ENCODE measurements at regions not wholly inside any gene's neighbourhood (a gene's known extent, or its start where the extent isn't known, plus 50 kb on each side); places are given as distances from the start of the nearest gene placed in this dataset.

GRCh38 chr13:53537586-53537985, 509.0 kb downstream of the OLFM4 start:
- Histone ChIP-seq H3K27ac (ENCODE audit: insufficient read depth, low read depth, low read length) (no peak overlapping the region), H3K9me1 (replicated peaks; ENCODE audit: control insufficient read depth, extremely low read depth, insufficient read depth, low read length) (no peaks in the 10 kb centered on the region), H3K9me3 (replicated peaks; ENCODE audit: control insufficient read depth, insufficient read depth, low read length) (peaks cover 5% of the 10 kb centered on the region), H4K20me1 (replicated peaks; ENCODE audit: control insufficient read depth, extremely low read depth, insufficient read depth, low read length) (no peaks in the 10 kb centered on the region), H3K4me3 (replicated peaks in 1 of 3; ENCODE audit: insufficient read depth in 1 of 3, low read depth in 1 of 3, low read length in 3 of 3) (no peak overlapping the region), H3K27me3 (ENCODE audit: control insufficient read depth in 2 of 2, insufficient read depth in 2 of 2, low read length in 2 of 2) (no peaks in the 10 kb centered on the region), H3K79me2 (ENCODE audit: control insufficient read depth, insufficient read depth, low read length) (no peaks in the 10 kb centered on the region), H3K4me1 (ENCODE audit: control insufficient read depth, extremely low read depth, insufficient read depth, low read length) (no peaks in the 10 kb centered on the region), H3K9ac (replicated peaks; ENCODE audit: extremely low read depth, insufficient read depth, low read length) (no peak overlapping the region), H3K36me3 (ENCODE audit: control insufficient read depth in 2 of 2, extremely low read depth in 1 of 2, insufficient read depth in 2 of 2, low read length in 2 of 2) (no peaks in the 10 kb centered on the region), H3K4me2 (ENCODE audit: insufficient read depth, low read length) (no peak overlapping the region), H2AFZ (ENCODE audit: low read depth, low read length) (no peak overlapping the region)
- DNase-seq (ENCODE audit: low read depth, low spot score) (no peak), FAIRE-seq (no peak)
- dilution Hi-C loops (cut with MboI; ENCODE audit: extremely low pct_ligation_motif_present, low sequenced_read_pairs), result no loop called here
- ChIA-PET POLR2A (no interaction called here), CTCF (no interaction called here)
- intact Hi-C loops (cut with micrococcal nuclease), result no loop called here
- TF ChIP-seq POLR2A (IDR thresholded peaks at IDR 0.05; ENCODE audit: low read depth, low read length) (no peak), FOS (IDR thresholded peaks at IDR 0.05; ENCODE audit: borderline replicate concordance, insufficient read depth, low read length) (no peak), CTCF (IDR thresholded peaks at IDR 0.05; ENCODE audit: extremely low read depth in 1 of 2, insufficient read depth in 1 of 2, low read depth in 1 of 2, low read length in 2 of 2) (no peak), MYC (IDR thresholded peaks at IDR 0.05; ENCODE audit: low read depth, low read length) (no peak), POLR2AphosphoS5 (IDR thresholded peaks at IDR 0.05; ENCODE audit: insufficient read depth, low read depth, low read length) (no peak), MAX (IDR thresholded peaks at IDR 0.05; ENCODE audit: insufficient read depth, insufficient read length) (no peak), JUN (IDR thresholded peaks at IDR 0.05; ENCODE audit: borderline replicate concordance, insufficient read depth, insufficient read length, low read depth) (no peak), GATA2 (IDR thresholded peaks at IDR 0.05; ENCODE audit: insufficient read depth, insufficient read length, low read depth, low read length) (no peak), EZH2 (IDR thresholded peaks at IDR 0.05; ENCODE audit: borderline replicate concordance, low read depth, low read length, severe bottlenecking) (no peak)
- no TSS peak for BruUV-seq (replicated peaks)
